Ishikawa (cell line): ENCODE measurements at regions not wholly inside any gene's neighbourhood (a gene's known extent, or its start where the extent isn't known, plus 50 kb on each side); places are given as distances from the start of the nearest gene placed in this dataset.

ENCODE experiments used
- CEBPB ChIP-seq: IDR thresholded peaks from 2 replicates; pipeline ENCODE4 v1.6.1; 2012
- CREB1 ChIP-seq: IDR thresholded peaks from 2 replicates; pipeline ENCODE4 v1.6.1; 2012; ENCODE audit warnings: low read depth
- EGR1 ChIP-seq: IDR thresholded peaks from 2 replicates; pipeline ENCODE4 v1.6.1; 2012
- EP300 ChIP-seq: IDR thresholded peaks from 2 replicates; pipeline ENCODE4 v1.6.1; 2012; ENCODE audit warnings: borderline replicate concordance
- FOXM1 ChIP-seq: IDR thresholded peaks from 2 replicates; pipeline ENCODE4 v1.6.1; 2012; ENCODE audit warnings: low read depth, borderline replicate concordance
- MAX ChIP-seq: IDR thresholded peaks from 2 replicates; pipeline ENCODE4 v1.6.1; 2012
- NFIC ChIP-seq: IDR thresholded peaks from 2 replicates; pipeline ENCODE4 v1.6.1; 2012
- RAD21 ChIP-seq: IDR thresholded peaks from 2 replicates; pipeline ENCODE4 v1.6.1; 2012; ENCODE audit warnings: low read depth
- REST ChIP-seq: IDR thresholded peaks from 2 replicates; pipeline ENCODE4 v1.6.1; 2012; ENCODE audit warnings: low read depth, mild to moderate bottlenecking
- TAF1 ChIP-seq: IDR thresholded peaks from 2 replicates; pipeline ENCODE4 v1.6.1; 2012; ENCODE audit warnings: low read depth, mild to moderate bottlenecking
- TCF12 ChIP-seq: IDR thresholded peaks from 2 replicates; pipeline ENCODE4 v1.6.1; 2012; ENCODE audit warnings: low read depth
- TEAD4 ChIP-seq: IDR thresholded peaks from 2 replicates; pipeline ENCODE4 v1.6.1; 2012
- USF1 ChIP-seq: IDR thresholded peaks from 2 replicates; pipeline ENCODE4 v1.6.1; 2012
- YY1 ChIP-seq: IDR thresholded peaks from 2 replicates; pipeline ENCODE4 v1.6.1; 2012; ENCODE audit warnings: low read depth
- ZBTB7A ChIP-seq: IDR thresholded peaks from 2 replicates; pipeline ENCODE4 v1.6.1; 2012; ENCODE audit warnings: low read depth

GRCh38 chr2:155703917-155704316 is 628.6 kb downstream of the NR4A2 start:
- TF ChIP-seq ZBTB7A (no peak), REST (no peak), EP300 (no peak), FOXM1 (no peak), YY1 (no peak), EGR1 (no peak), USF1 (no peak), NFIC (no peak), TAF1 (no peak)

- TF ChIP-seq ZBTB7A: no peak
Measured at GRCh38 chr2:155703048-155703447, 629.5 kb downstream of the NR4A2 start.

- no peak for TF ChIP-seq USF1
- no peak for TF ChIP-seq FOXM1
- no peak for TF ChIP-seq MAX
- no peak for TF ChIP-seq EP300
- no peak for TF ChIP-seq REST
- TF ChIP-seq YY1: no peak
- no peak for TF ChIP-seq TCF12
- no peak for TF ChIP-seq TEAD4
- TF ChIP-seq RAD21: no peak
- TF ChIP-seq EGR1: no peak
- TF ChIP-seq CEBPB: no peak
- no peak for TF ChIP-seq TAF1
- no peak for TF ChIP-seq ZBTB7A
- no peak for TF ChIP-seq CREB1
- TF ChIP-seq NFIC: no peak
Measured at GRCh38 chr2:155701721-155702120, 630.8 kb downstream of the NR4A2 start.

- TF ChIP-seq TEAD4 (no peak), TCF12 (no peak), NFIC (no peak), CREB1 (no peak), USF1 (no peak)
Measured at GRCh38 chr2:155696571-155696970, 636.0 kb downstream of the NR4A2 start.

- TF ChIP-seq USF1: no peak
- no peak for TF ChIP-seq CEBPB
- no peak for TF ChIP-seq RAD21
- TF ChIP-seq FOXM1: no peak
- TF ChIP-seq TEAD4: no peak
- TF ChIP-seq TAF1: no peak
- TF ChIP-seq CREB1: no peak
- TF ChIP-seq ZBTB7A: no peak
- TF ChIP-seq TCF12: no peak
- TF ChIP-seq YY1: no peak
- TF ChIP-seq EGR1: no peak
- TF ChIP-seq MAX: no peak
Measured at GRCh38 chr2:155695505-155695904, 637.0 kb downstream of the NR4A2 start.

GRCh38 chr2:155692856-155693255 is 639.7 kb downstream of the NR4A2 start:
- TF ChIP-seq TAF1 (no peak), REST (no peak), EP300 (no peak), MAX (no peak), TCF12 (no peak)
